DLD1 (cell line): ENCODE measurements at regions not wholly inside any gene's neighbourhood (a gene's known extent, or its start where the extent isn't known, plus 50 kb on each side); places are given as distances from the start of the nearest gene placed in this dataset.

ENCODE experiments used
- in situ Hi-C: cut with HindIII; loops from 2 replicates; pipeline ENCODE4 v1.10.0; 2017; ENCODE audit warnings: low sequenced_read_pairs

DNA sequence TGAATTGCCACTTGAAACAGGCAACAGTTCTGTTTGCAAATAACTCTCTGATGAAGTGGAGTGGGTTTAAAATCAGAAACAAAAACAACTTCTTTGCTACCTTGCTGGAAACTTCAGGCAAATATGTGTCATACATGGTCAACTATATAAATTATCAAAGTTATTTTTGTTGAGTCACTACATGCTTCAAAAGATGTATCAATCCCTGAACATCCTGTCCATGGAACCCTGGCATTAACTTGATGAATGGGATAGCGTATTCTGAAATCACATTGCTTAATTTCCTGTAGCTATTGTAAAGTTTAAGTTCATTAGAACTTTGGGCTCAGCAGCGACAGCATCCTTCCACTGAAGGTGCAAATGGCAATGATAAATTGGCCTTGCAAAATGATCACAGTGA, 213.6 kb upstream of the MAF start:
- in situ Hi-C loops, result no loop called here

GRCh38 chr16:79811541-79811940, 211.0 kb upstream of the MAF start:
- in situ Hi-C loops, result no loop called here

- in situ Hi-C loops, result no loop called here
These were observed 210.1 kb upstream of the MAF start for GRCh38 chr16:79810449-79811189.

GRCh38 chr16:79809376-79809775, 208.8 kb upstream of the MAF start:
- in situ Hi-C loops, result no loop called here

- in situ Hi-C loops, result no loop called here
These were observed 208.2 kb upstream of the MAF start for GRCh38 chr16:79808731-79809130.

DNA sequence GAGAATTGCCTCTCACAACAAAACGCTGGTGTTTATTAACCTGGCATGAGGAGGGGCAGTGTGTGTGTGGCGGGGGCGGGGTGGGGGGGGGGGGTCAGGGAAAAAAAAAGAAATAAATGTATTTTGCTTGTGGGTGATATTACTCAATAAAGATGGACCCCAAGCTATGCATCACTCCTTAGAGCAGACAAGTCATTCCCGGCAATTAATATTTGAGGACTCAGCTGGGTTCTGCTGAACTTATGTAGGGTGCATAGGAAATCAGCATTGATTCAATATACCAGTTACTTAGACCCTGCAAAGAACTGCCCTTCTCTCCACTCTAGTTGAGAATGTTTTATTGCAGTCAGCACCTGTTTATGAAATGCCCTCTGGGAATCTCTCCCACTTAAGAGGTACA, 206.2 kb upstream of the MAF start:
- in situ Hi-C loops, result no loop called here

DNA sequence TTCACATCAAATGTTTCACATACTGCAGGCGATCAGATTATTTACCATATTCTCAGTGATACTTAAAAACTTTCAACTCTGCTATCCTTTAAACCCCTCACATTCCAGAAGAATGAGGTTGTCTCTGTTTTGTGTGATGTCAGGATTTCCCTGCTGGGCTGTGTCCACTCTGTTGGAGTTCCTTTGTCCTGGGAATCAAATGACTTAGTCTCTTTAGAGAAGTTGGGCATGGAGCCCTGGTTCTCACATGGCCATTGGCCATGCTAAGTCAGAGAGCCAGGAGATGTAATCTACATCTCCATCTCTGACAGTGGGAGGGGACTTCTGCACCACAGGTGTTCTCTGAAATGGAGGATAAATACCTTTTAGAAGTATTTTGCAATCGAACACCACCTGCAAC, 205.1 kb upstream of the MAF start:
- in situ Hi-C loops, result no loop called here

GRCh38 chr16:79801646-79802045, 201.1 kb upstream of the MAF start:
- in situ Hi-C loops, result no loop called here

GRCh38 chr16:79800016-79800608, 199.6 kb upstream of the MAF start:
- in situ Hi-C loops, result no loop called here

DNA sequence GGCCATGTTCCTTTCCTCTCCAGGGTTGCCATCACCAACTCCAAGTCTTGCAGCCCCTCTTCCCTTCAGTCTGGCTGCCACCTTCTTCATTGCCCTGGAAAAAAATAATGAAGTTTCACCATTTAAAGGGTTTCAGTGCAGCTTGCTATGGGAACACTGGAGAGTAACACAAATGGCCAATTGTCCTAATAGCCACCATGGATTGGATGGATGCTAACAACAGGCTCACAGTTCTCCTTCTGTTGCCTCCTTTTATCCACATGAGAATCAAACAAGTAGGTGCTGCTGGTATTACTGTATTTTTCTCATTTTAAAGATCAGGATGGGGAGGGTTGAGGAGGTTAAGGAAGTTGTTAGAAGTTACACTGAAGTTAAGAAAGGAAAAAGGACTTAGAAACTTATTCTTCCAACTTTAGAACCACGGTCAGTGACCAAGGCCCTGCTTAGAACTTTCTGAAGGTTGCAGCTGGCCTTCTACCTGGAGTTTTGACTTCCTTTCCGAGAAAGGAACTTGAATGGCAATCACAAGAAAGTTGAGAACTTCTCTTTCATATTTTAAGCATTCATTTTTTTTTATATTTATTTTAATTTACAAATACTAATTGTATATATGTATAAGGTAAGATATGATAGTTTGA, 198.0 kb upstream of the MAF start:
- in situ Hi-C loops, result no loop called here

DNA sequence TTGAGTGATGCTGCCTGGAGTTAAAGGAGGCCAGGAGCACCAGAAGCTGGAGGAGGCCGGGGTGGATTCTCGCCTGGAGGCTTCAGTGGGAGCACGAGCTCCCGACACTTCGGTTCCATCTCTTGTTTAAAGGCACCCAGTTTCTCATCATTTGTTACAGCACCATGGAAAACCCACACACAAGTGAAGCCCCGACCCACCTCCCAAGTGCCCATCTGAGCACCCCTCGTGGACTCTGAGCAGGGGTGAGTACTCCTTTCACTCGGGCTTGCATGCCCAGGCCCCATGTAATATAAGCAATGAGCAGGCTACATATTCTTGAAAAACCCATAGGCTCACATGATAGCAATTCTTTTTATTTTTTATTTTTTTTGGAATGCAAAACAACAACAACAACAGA, 196.9 kb upstream of the MAF start:
- in situ Hi-C loops, result no loop called here

GRCh38 chr16:79795556-79795955, 195.0 kb upstream of the MAF start:
- in situ Hi-C loops, result no loop called here

- in situ Hi-C loops, result no loop called here
These were observed 194.4 kb upstream of the MAF start for GRCh38 chr16:79794941-79795340.

DNA sequence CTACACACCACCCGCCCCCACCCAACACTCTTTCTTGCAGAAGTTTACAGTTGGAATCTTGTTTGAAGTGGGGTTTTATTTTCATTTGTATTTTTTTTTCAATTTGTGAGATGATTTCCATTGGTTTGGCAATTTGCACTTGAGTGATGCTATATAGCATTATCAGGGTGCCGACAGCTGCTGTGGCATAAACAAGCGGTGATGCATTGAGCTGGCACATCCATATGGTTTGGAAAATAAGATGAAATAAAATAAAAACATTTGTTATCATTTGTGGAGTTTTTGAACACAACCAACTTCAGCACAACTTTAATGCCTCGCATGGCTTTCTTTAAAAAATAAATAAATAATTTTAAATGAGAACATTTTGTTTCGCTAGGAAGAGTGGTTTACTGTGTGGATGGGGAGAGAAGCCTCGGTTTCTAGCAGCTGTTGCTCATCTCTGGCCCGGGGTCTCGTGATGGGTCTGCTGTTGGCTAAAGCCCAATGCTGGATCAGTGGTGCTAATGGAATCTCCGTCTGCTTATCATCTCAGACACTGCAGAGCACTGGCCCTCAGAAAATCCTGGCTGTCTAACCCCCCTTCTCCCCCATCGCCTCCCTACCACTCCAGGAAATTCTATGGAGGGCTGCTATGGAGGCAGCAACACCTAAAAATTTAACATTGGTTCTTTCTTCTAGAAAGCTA, 192.3 kb upstream of the MAF start:
- in situ Hi-C loops, result no loop called here

- in situ Hi-C loops, result no loop called here
These were observed 191.5 kb upstream of the MAF start for GRCh38 chr16:79792076-79792475.

DNA sequence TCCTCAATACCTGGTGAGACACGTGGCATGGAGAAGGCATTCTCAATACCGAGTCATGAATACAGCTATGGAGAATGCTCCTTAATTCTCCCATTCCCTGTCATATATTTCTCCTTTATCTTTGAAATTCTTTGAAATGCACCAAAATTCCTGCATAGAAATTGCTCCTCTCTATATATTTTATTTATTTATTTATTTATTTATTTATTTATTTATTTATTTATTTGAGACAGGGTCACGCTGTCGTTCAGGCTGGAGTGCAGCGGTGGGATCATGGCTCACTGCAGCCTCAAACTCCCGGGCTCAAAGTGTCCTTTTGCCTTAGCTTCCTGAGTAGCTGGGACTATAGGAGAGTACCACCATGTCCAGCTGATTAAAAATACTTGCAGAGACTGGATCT, 190.3 kb upstream of the MAF start:
- in situ Hi-C loops, result no loop called here

DNA sequence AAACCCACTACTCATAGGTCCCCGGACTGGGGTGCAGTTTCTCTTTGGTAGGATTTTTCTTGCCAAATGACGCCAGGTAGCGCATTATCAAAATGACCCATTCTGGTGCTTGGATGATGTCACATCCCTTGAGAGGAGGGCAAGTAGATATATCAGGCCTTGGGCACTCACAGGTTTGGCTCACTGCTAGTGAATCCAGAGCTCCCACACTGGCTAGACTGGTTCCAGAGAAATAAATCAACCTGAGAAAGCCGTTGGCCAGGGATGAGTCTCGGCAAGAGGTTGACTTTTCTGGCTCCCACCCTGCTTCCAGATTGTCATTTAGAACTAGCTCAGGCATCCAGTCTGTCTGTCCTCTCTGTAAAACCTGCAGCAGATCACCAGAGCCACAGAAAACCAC, 188.4 kb upstream of the MAF start:
- in situ Hi-C loops, result no loop called here

GRCh38 chr16:79786389-79786788, 185.9 kb upstream of the MAF start:
- in situ Hi-C loops, result no loop called here

DNA sequence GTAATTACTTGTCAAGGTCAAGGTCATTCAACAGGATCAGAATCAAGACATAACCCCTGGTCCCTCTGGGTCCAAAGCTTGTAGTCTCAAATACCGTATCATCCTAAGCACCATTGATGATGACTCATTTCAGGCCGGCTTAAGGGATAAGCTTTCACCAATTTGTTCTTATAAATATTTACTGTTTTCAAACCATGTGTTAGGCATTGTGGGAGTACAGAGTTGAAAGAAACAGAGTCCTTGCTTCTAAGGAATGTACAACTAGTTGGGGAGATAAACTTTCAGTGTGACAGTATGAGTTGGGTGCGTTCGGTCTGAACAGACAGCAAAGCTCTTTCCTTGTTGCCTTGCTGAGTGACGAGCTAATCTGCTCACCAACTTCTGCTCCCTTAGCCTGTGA, 183.5 kb upstream of the MAF start:
- in situ Hi-C loops, result no loop called here

- in situ Hi-C loops, result no loop called here
These were observed 177.1 kb upstream of the MAF start for GRCh38 chr16:79777679-79778078.

GRCh38 chr16:79776243-79776847, 175.8 kb upstream of the MAF start:
- in situ Hi-C loops, result no loop called here
